ENCODE measurements at regions not wholly inside any gene's neighbourhood (a gene's known extent, or its start where the extent isn't known, plus 50 kb on each side); places are given as distances from the start of the nearest gene placed in this dataset.

DNA sequence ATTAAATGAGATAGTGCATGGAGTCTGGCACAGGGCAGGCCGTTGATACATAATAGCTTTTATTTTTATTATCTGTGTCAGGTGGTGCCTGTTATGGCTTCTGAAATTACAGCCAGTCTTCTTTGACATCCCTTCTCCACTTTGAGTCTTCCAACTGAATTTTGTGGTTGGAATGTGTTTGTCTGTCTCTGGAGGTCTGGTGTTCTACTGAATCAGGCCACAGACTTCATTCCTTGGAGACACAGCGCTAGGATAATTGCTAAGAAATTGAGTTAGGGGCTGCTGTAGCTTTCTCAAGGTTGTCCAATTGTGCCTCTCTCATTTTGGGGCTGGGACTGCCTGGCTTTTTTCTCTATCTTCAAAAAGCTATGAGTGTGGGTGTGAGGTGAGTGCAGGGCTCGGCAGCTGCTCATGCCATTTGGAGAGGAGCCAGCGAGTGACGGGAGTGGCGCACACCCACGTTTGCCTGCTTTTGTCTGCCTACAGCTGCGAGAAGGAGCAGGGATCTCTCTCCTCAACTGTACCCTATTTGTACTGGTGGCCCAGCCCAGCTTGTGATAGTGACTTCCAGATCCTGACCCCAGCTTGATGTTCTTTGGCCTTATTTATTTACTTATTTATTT lies 49.8 kb upstream of the SYN2 start:
- H3K27ac Mint-ChIP-seq = no peak overlapping the region
- H3K36me3 Mint-ChIP-seq = no peaks in the 10 kb centered on the region
- no peak overlapping the region for H3K4me3 Mint-ChIP-seq
- TF ChIP-seq, protein P1, sequence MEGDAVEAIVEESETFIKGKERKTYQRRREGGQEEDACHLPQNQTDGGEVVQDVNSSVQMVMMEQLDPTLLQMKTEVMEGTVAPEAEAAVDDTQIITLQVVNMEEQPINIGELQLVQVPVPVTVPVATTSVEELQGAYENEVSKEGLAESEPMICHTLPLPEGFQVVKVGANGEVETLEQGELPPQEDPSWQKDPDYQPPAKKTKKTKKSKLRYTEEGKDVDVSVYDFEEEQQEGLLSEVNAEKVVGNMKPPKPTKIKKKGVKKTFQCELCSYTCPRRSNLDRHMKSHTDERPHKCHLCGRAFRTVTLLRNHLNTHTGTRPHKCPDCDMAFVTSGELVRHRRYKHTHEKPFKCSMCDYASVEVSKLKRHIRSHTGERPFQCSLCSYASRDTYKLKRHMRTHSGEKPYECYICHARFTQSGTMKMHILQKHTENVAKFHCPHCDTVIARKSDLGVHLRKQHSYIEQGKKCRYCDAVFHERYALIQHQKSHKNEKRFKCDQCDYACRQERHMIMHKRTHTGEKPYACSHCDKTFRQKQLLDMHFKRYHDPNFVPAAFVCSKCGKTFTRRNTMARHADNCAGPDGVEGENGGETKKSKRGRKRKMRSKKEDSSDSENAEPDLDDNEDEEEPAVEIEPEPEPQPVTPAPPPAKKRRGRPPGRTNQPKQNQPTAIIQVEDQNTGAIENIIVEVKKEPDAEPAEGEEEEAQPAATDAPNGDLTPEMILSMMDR (IDR thresholded peaks at IDR 0.05; ENCODE audit: unreplicated experiment) = no peak
- H3K9me3 Mint-ChIP-seq = peaks cover 9% of the 10 kb centered on the region
- H3K27me3 Mint-ChIP-seq (ENCODE audit: low read depth) = peaks cover 17% of the 10 kb centered on the region
- H3K4me1 Mint-ChIP-seq = peaks cover 8% of the 10 kb centered on the region
- no peak for DNase-seq (ENCODE audit: low spot score in 2 of 2, unreplicated experiment in 2 of 2)
